GM18951 (cell line): ENCODE measurements at regions not wholly inside any gene's neighbourhood (a gene's known extent, or its start where the extent isn't known, plus 50 kb on each side); places are given as distances from the start of the nearest gene placed in this dataset.

Source experiments
- POLR2A ChIP-seq: IDR thresholded peaks from 4 replicates; pipeline ENCODE4 v1.6.1; 2011; ENCODE audit warnings: mild to moderate bottlenecking; ENCODE audit not compliant: insufficient read length, insufficient read depth; ENCODE audit errors: extremely low read depth
- in situ Hi-C: fragments of 300-500 bp; cut with MboI; formaldehyde crosslinking; loops from one replicate; pipeline ENCODE4 v1.12.0; 2022; ENCODE audit warnings: low sequenced_read_pairs, mixed read lengths, inconsistent platforms; ENCODE audit not compliant: unreplicated experiment

- no peak for TF ChIP-seq POLR2A
- in situ Hi-C loops, result loop anchor here (25.0 kb wide), 2 partner anchors 256 to 931 kb away; no protein-coding TSS in a partner anchor
Measured at GRCh38 chr1:101506541-101507164, 269.8 kb downstream of the S1PR1 start.

GRCh38 chr1:101507547-101507971 lies 270.7 kb downstream of the S1PR1 start:
- in situ Hi-C loops, result loop anchor here (25.0 kb wide), 2 partner anchors 255 to 930 kb away; no protein-coding TSS in a partner anchor
- TF ChIP-seq POLR2A, result no peak

- in situ Hi-C loops, result loop anchor here (25.0 kb wide), 2 partner anchors 253 to 928 kb away; no protein-coding TSS in a partner anchor
- TF ChIP-seq POLR2A, result no peak
Measured at GRCh38 chr1:101508913-101509312, 272.1 kb downstream of the S1PR1 start.

- TF ChIP-seq POLR2A, result no peak
- in situ Hi-C loops, result loop anchor here (25.0 kb wide), 2 partner anchors 253 to 928 kb away; no protein-coding TSS in a partner anchor
Measured at GRCh38 chr1:101509370-101509769, 272.6 kb downstream of the S1PR1 start.

- no peak for TF ChIP-seq POLR2A
- in situ Hi-C loops, result loop anchor here (25.0 kb wide), 2 partner anchors 251 to 926 kb away; no protein-coding TSS in a partner anchor
Measured at GRCh38 chr1:101511202-101511891, 274.5 kb downstream of the S1PR1 start.

GRCh38 chr1:101520302-101520701 lies 283.5 kb downstream of the S1PR1 start:
- in situ Hi-C loops, result loop anchor here (25.0 kb wide), 2 partner anchors 242 to 917 kb away; no protein-coding TSS in a partner anchor
- no peak for TF ChIP-seq POLR2A

GRCh38 chr1:101522486-101522885 lies 285.7 kb downstream of the S1PR1 start:
- in situ Hi-C loops, result loop anchor here (25.0 kb wide), 2 partner anchors 240 to 915 kb away; no protein-coding TSS in a partner anchor
- TF ChIP-seq POLR2A, result no peak

GRCh38 chr1:101526813-101527212 lies 290.0 kb downstream of the S1PR1 start:
- TF ChIP-seq POLR2A, result no peak
- in situ Hi-C loops, result no loop called here

- no peak for TF ChIP-seq POLR2A
- in situ Hi-C loops, result no loop called here
Measured at GRCh38 chr1:101532377-101532776, 295.6 kb downstream of the S1PR1 start.

GRCh38 chr1:101540161-101540560 lies 303.3 kb downstream of the S1PR1 start:
- TF ChIP-seq POLR2A, result no peak

GRCh38 chr1:101546885-101547284 lies 310.1 kb downstream of the S1PR1 start:
- in situ Hi-C loops, result no loop called here
- no peak for TF ChIP-seq POLR2A

More at GRCh38 chr1:101540161-101540560, 303.3 kb downstream of the S1PR1 start:
- in situ Hi-C loops, result no loop called here

GRCh38 chr1:101547357-101547756 lies 310.5 kb downstream of the S1PR1 start:
- in situ Hi-C loops, result no loop called here
- TF ChIP-seq POLR2A, result no peak

- in situ Hi-C loops, result no loop called here
- no peak for TF ChIP-seq POLR2A
Measured at GRCh38 chr1:101548376-101548775, 311.6 kb downstream of the S1PR1 start.
